ENCODE measurements at regions not wholly inside any gene's neighbourhood (a gene's known extent, or its start where the extent isn't known, plus 50 kb on each side); places are given as distances from the start of the nearest gene placed in this dataset.

GRCh38 chr7:138184191-138184590 is 107.9 kb downstream of the AKR1D1 start:
- no peak for TF ChIP-seq POLR2AphosphoS5 (IDR thresholded peaks at IDR 0.05; ENCODE audit: low read length)
- TF ChIP-seq CHD4 (IDR thresholded peaks at IDR 0.05): no peak
- TF ChIP-seq MYC (IDR thresholded peaks at IDR 0.05; ENCODE audit: insufficient read depth, insufficient read length, insufficient replicate concordance, low read length, severe bottlenecking): no peak
- no peak for TF ChIP-seq SMC3 (IDR thresholded peaks at IDR 0.05; ENCODE audit: borderline replicate concordance, low read length)
- no peak for TF ChIP-seq ZNF274 (IDR thresholded peaks at IDR 0.05; ENCODE audit: insufficient read depth, insufficient read length)
- TF ChIP-seq, protein P1, sequence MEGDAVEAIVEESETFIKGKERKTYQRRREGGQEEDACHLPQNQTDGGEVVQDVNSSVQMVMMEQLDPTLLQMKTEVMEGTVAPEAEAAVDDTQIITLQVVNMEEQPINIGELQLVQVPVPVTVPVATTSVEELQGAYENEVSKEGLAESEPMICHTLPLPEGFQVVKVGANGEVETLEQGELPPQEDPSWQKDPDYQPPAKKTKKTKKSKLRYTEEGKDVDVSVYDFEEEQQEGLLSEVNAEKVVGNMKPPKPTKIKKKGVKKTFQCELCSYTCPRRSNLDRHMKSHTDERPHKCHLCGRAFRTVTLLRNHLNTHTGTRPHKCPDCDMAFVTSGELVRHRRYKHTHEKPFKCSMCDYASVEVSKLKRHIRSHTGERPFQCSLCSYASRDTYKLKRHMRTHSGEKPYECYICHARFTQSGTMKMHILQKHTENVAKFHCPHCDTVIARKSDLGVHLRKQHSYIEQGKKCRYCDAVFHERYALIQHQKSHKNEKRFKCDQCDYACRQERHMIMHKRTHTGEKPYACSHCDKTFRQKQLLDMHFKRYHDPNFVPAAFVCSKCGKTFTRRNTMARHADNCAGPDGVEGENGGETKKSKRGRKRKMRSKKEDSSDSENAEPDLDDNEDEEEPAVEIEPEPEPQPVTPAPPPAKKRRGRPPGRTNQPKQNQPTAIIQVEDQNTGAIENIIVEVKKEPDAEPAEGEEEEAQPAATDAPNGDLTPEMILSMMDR (IDR thresholded peaks at IDR 0.05 in 2 of 3, conservative IDR thresholded peaks at IDR 0.05 in 1 of 3; ENCODE audit: control insufficient read depth in 2 of 3, extremely low read depth in 1 of 3, insufficient read depth in 1 of 3, low read depth in 3 of 3, low read length in 3 of 3): no peak
- no peak for TF ChIP-seq GATAD2B (conservative IDR thresholded peaks at IDR 0.05; ENCODE audit: low read depth)
- no peak for TF ChIP-seq ATF3 (IDR thresholded peaks at IDR 0.05; ENCODE audit: borderline replicate concordance, extremely low read depth, low read depth, low read length)
- TF ChIP-seq REST (IDR thresholded peaks at IDR 0.05; ENCODE audit: low read depth, low read length): no peak
- TF ChIP-seq CEBPB (IDR thresholded peaks at IDR 0.05; ENCODE audit: borderline replicate concordance in 1 of 2, low read depth in 2 of 2, low read length in 2 of 2): no peak
- no peak for TF ChIP-seq CREB1 (IDR thresholded peaks at IDR 0.05; ENCODE audit: low read depth)
- TF ChIP-seq JUND (IDR thresholded peaks at IDR 0.05; ENCODE audit: low read depth, low read length): no peak
